Osteocyte (in vitro differentiated cells): ENCODE measurements at regions not wholly inside any gene's neighbourhood (a gene's known extent, or its start where the extent isn't known, plus 50 kb on each side); places are given as distances from the start of the nearest gene placed in this dataset.

Experiments
- DNase-seq: peaks from one replicate; pipeline ENCODE4 v3.0.0; 2021; ENCODE audit warnings: mixed read lengths; ENCODE audit not compliant: unreplicated experiment; ENCODE audit errors: extremely low spot score
- H3K27ac Mint-ChIP-seq: one replicate; pipeline ENCODE4 v1.8.0; 2021; ENCODE audit warnings: mild to moderate bottlenecking, mixed read lengths; ENCODE audit not compliant: unreplicated experiment
- H3K27me3 Mint-ChIP-seq: one replicate; pipeline ENCODE4 v1.8.0; 2021; ENCODE audit warnings: mixed read lengths; ENCODE audit not compliant: unreplicated experiment
- H3K36me3 Mint-ChIP-seq: one replicate; pipeline ENCODE4 v1.8.0; 2021; ENCODE audit warnings: mixed read lengths; ENCODE audit not compliant: unreplicated experiment
- H3K4me1 Mint-ChIP-seq: one replicate; pipeline ENCODE4 v1.8.0; 2021; ENCODE audit warnings: mixed read lengths; ENCODE audit not compliant: unreplicated experiment
- H3K4me3 Mint-ChIP-seq: one replicate; pipeline ENCODE4 v1.8.0; 2021; ENCODE audit warnings: mild to moderate bottlenecking, moderate library complexity, mixed read lengths; ENCODE audit not compliant: unreplicated experiment
- H3K9me3 Mint-ChIP-seq: one replicate; pipeline ENCODE4 v1.8.0; 2021; ENCODE audit warnings: mixed read lengths; ENCODE audit not compliant: unreplicated experiment
- CTCF ChIP-seq: fragments of 200-600 bp; sonication (generic); IDR thresholded peaks from 2 replicates; pipeline ENCODE4 v1.5.0; 2021; ENCODE audit warnings: antibody characterized with exemption, mild to moderate bottlenecking, moderate library complexity

- no peak for TF ChIP-seq CTCF
- Mint-ChIP-seq H3K4me3 (no peak overlapping the region), H3K4me1 (peaks cover 14% of the 10 kb centered on the region), H3K27ac (no peak overlapping the region), H3K9me3 (peaks cover 4% of the 10 kb centered on the region), H3K27me3 (no peaks in the 10 kb centered on the region), H3K36me3 (peaks cover 2% of the 10 kb centered on the region)
- DNase-seq: no peak
Measured at GRCh38 chr2:12273111-12273510, 443.6 kb upstream of the TRIB2 start.

- no peak for TF ChIP-seq CTCF
- H3K27ac Mint-ChIP-seq: no peak overlapping the region
- H3K27me3 Mint-ChIP-seq: no peaks in the 10 kb centered on the region
- no peak for DNase-seq
- H3K4me1 Mint-ChIP-seq: peaks cover 14% of the 10 kb centered on the region
- H3K36me3 Mint-ChIP-seq: peaks cover 2% of the 10 kb centered on the region
- H3K4me3 Mint-ChIP-seq: no peak overlapping the region
- H3K9me3 Mint-ChIP-seq: peaks cover 4% of the 10 kb centered on the region
Measured at GRCh38 chr2:12274591-12274990, 442.1 kb upstream of the TRIB2 start.

GRCh38 chr2:12277241-12278034 is 439.3 kb upstream of the TRIB2 start:
- H3K36me3 Mint-ChIP-seq: peaks cover 2% of the 10 kb centered on the region
- no peak for DNase-seq
- H3K27me3 Mint-ChIP-seq: no peaks in the 10 kb centered on the region
- no peak overlapping the region for H3K27ac Mint-ChIP-seq
- peaks cover 5% of the 10 kb centered on the region for H3K4me1 Mint-ChIP-seq
- no peak overlapping the region for H3K4me3 Mint-ChIP-seq
- H3K9me3 Mint-ChIP-seq: peaks cover 4% of the 10 kb centered on the region
- no peak for TF ChIP-seq CTCF

GRCh38 chr2:12278217-12278750 is 438.5 kb upstream of the TRIB2 start:
- Mint-ChIP-seq H3K9me3 (peaks cover 4% of the 10 kb centered on the region), H3K36me3 (peaks cover 2% of the 10 kb centered on the region), H3K4me1 (peaks cover 5% of the 10 kb centered on the region), H3K27me3 (no peaks in the 10 kb centered on the region), H3K4me3 (no peak overlapping the region), H3K27ac (no peak overlapping the region)
- DNase-seq: no peak
- no peak for TF ChIP-seq CTCF

- no peak for TF ChIP-seq CTCF
- Mint-ChIP-seq H3K4me1 (peaks cover 8% of the 10 kb centered on the region), H3K4me3 (no peak overlapping the region), H3K9me3 (peaks cover 14% of the 10 kb centered on the region), H3K27me3 (no peaks in the 10 kb centered on the region), H3K36me3 (no peaks in the 10 kb centered on the region), H3K27ac (no peak overlapping the region)
- DNase-seq: no peak
Measured at GRCh38 chr2:12282780-12283695, 433.7 kb upstream of the TRIB2 start.
